Fibroblast of lung (primary cell): ENCODE measurements at regions not wholly inside any gene's neighbourhood (a gene's known extent, or its start where the extent isn't known, plus 50 kb on each side); places are given as distances from the start of the nearest gene placed in this dataset.

Experiments used
- DNase-seq, 2 donors: peaks; one replicate each; pipeline versions ENCODE4 v3.0.0 to v3.0.0-alpha.2; 2010; ENCODE audit warnings: low read depth in 2 of 2
- H2AFZ ChIP-seq: 2 replicates; pipeline ENCODE4 v1.5.1; 2012; ENCODE audit warnings: low read length, control low read depth, inconsistent platforms
- H3K27ac ChIP-seq: 2 replicates; pipeline ENCODE4 v1.5.1; 2011; ENCODE audit warnings: low read length, control low read depth; ENCODE audit not compliant: insufficient read depth
- H3K27me3 ChIP-seq: 2 replicates; pipeline ENCODE4 v1.5.1; 2011; ENCODE audit warnings: mild to moderate bottlenecking, low read length; ENCODE audit not compliant: control insufficient read depth, insufficient read depth
- H3K36me3 ChIP-seq: 2 replicates; pipeline ENCODE4 v1.5.1; 2011; ENCODE audit warnings: low read length; ENCODE audit not compliant: control insufficient read depth, insufficient read depth
- H3K4me1 ChIP-seq: 2 replicates; pipeline ENCODE4 v1.5.1; 2011; ENCODE audit warnings: low read length; ENCODE audit not compliant: control insufficient read depth, insufficient read depth; ENCODE audit errors: extremely low read depth
- H3K4me2 ChIP-seq: 2 replicates; pipeline ENCODE4 v1.5.1; 2011; ENCODE audit warnings: low read length, control low read depth; ENCODE audit not compliant: insufficient read depth; ENCODE audit errors: extremely low read depth
- H3K4me3 ChIP-seq, 4 experiments: fragments of 200-600 bp in 1 of 4; sonication (generic) in 1 of 4; replicated peaks in 1 of 4; 2 replicates each; pipeline ENCODE4 v1.5.1; 2011 to 2016; ENCODE audit warnings: low read length in 4 of 4, low read depth in 3 of 4, mild to moderate bottlenecking in 3 of 4, control low read depth in 2 of 4, inconsistent platforms in 1 of 4, mixed read lengths in 1 of 4; ENCODE audit not compliant: insufficient read depth in 1 of 4; ENCODE audit errors: control extremely low read depth in 1 of 4
- H3K79me2 ChIP-seq: 2 replicates; pipeline ENCODE4 v1.5.1; 2012; ENCODE audit warnings: mild to moderate bottlenecking, low read length, inconsistent platforms; ENCODE audit not compliant: control insufficient read depth, insufficient read depth
- H3K9ac ChIP-seq: 2 replicates; pipeline ENCODE4 v1.5.1; 2011; ENCODE audit warnings: mild to moderate bottlenecking, low read length, control low read depth; ENCODE audit not compliant: insufficient read depth
- H3K9me3 ChIP-seq: 2 replicates; pipeline ENCODE4 v1.5.1; 2012; ENCODE audit warnings: low read depth, low read length; ENCODE audit not compliant: control insufficient read depth, insufficient read depth
- H4K20me1 ChIP-seq: 2 replicates; pipeline ENCODE4 v1.5.1; 2011; ENCODE audit warnings: low read length; ENCODE audit not compliant: control insufficient read depth, insufficient read depth; ENCODE audit errors: extremely low read depth
- EZH2 ChIP-seq: IDR thresholded peaks from 2 replicates; pipeline ENCODE4 v1.5.1; 2012; ENCODE audit warnings: low read length, control low read depth, mild to moderate bottlenecking; ENCODE audit errors: missing control alignments
- TF ChIP-seq, protein P1 (sequence below), 2 donors: IDR thresholded peaks in 1 of 2; conservative IDR thresholded peaks in 1 of 2; 1 replicate in 1 of 2; 2 replicates in 1 of 2; pipeline ENCODE4 v1.5.1; 2011 to 2012; ENCODE audit warnings: low read length in 2 of 2, control low read depth in 1 of 2, inconsistent platforms in 1 of 2, low read depth in 1 of 2, mild to moderate bottlenecking in 1 of 2

DNA sequence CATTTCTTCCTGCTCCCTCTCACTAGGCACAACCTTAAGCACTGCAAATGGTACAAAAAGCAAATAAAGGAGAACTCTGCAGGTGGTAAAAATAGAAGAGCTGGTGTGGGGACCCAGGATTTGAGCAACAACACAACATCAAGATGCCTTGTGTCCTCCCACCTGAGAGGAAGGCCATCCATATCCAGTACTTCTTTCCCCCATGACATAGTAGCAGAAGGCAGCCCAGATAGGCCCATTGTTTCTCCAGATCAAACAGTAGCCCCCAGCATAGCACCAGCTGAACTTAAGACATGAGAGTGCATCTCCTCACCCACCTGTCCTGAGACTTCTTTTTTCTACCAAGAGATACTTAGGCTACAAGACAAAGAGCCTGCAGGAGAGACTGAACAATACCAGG lies 180.5 kb downstream of the GOLGA6L6 start:
- Histone ChIP-seq H3K4me2 (no peak overlapping the region), H3K9ac (no peak overlapping the region), H3K27me3 (no peaks in the 10 kb centered on the region), H2AFZ (no peak overlapping the region), H3K4me3 (no peak overlapping the region), H3K79me2 (no peaks in the 10 kb centered on the region), H3K27ac (no peak overlapping the region), H3K4me1 (no peaks in the 10 kb centered on the region), H4K20me1 (no peaks in the 10 kb centered on the region), H3K9me3 (peaks cover 4% of the 10 kb centered on the region), H3K36me3 (no peaks in the 10 kb centered on the region)
- DNase-seq, result no peak
- no peak for TF ChIP-seq EZH2
- TF ChIP-seq, protein P1, sequence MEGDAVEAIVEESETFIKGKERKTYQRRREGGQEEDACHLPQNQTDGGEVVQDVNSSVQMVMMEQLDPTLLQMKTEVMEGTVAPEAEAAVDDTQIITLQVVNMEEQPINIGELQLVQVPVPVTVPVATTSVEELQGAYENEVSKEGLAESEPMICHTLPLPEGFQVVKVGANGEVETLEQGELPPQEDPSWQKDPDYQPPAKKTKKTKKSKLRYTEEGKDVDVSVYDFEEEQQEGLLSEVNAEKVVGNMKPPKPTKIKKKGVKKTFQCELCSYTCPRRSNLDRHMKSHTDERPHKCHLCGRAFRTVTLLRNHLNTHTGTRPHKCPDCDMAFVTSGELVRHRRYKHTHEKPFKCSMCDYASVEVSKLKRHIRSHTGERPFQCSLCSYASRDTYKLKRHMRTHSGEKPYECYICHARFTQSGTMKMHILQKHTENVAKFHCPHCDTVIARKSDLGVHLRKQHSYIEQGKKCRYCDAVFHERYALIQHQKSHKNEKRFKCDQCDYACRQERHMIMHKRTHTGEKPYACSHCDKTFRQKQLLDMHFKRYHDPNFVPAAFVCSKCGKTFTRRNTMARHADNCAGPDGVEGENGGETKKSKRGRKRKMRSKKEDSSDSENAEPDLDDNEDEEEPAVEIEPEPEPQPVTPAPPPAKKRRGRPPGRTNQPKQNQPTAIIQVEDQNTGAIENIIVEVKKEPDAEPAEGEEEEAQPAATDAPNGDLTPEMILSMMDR (conservative IDR thresholded peaks at IDR 0.05 in 1 of 2, IDR thresholded peaks at IDR 0.05 in 1 of 2; ENCODE audit: low read depth in 1 of 2, low read length in 2 of 2), result no peak

DNA sequence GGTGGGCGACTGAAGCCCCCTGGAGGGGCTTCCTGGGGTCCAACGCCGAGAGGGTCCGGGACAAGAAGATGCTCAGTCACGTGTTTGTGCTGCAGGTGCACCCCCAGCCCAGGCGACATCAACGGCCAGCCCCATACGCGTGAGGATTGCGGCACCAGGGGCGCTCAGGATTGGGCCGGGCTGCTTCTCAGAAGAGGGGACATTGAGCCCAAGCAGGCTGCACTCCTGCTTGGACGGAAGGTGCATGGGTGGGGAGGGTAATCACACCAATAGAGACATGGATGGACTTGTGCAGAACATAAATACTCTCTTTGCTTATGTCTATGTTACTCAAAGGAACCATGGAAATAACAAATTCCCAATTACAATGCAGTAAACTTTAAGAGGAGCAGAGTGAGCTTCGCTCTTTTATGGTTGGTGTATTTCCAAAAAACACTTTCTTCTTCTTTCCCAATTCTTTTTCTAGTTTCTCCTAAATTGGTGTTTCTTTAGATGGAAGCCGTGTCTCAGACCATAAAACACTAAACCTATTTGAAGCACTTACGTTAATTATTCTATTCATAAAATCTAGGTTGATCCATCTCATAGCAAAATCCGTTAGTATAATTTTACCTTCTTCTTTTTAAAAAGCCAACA lies 182.7 kb downstream of the GOLGA6L6 start:
- no peak overlapping the region for H3K4me2 ChIP-seq
- H3K4me1 ChIP-seq, result no peaks in the 10 kb centered on the region
- no peak overlapping the region for H3K4me3 ChIP-seq
- no peak overlapping the region for H3K27ac ChIP-seq
- H2AFZ ChIP-seq, result no peak overlapping the region
- DNase-seq, result no peak
- H3K79me2 ChIP-seq, result no peaks in the 10 kb centered on the region
- H3K9me3 ChIP-seq, result peaks cover 7% of the 10 kb centered on the region
- no peaks in the 10 kb centered on the region for H3K36me3 ChIP-seq
- no peak overlapping the region for H3K9ac ChIP-seq
- no peaks in the 10 kb centered on the region for H3K27me3 ChIP-seq
- TF ChIP-seq, protein P1 (conservative IDR thresholded peaks at IDR 0.05 in 1 of 2, IDR thresholded peaks at IDR 0.05 in 1 of 2; ENCODE audit: low read depth in 1 of 2, low read length in 2 of 2), result no peak
- TF ChIP-seq EZH2, result no peak
- H4K20me1 ChIP-seq, result no peaks in the 10 kb centered on the region

DNA sequence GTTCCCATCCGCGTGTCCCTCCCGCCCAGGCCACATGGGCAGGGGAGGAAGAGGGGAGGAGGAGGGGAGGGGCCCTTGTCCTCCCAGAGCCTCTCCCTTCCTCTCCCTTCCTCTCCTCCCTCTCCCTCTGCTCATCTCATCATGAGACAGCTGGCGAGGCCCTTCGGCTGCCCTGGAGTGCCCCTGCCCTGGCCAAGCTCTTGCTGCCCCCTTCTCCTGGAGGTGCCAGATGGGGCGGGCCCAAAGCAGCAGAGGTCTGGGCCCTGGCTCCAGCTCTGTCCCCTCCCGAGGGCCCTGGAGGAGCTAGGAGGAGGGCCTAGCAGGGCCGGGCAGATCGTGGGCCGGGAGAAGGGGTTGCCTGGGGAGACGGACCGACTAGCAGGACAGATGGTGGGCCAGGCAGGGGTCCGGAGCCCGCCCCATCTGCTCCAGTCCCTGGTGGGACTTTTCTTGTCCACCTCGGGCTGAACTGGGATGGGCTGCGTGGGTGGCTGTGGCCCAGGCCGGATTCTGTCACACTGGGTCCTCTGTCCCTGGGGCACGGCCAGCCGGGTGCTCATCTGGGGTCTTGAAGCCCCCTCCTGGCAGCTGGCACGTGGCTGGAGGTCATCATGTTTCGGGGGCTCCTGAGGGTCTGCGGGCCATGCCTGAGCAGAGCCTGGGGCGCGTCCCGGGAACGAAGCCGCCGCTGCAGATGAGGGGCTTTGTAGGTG lies 183.4 kb downstream of the GOLGA6L6 start:
- Histone ChIP-seq H4K20me1 (no peaks in the 10 kb centered on the region), H3K27me3 (no peaks in the 10 kb centered on the region), H3K27ac (no peak overlapping the region), H3K79me2 (no peaks in the 10 kb centered on the region), H3K4me1 (no peaks in the 10 kb centered on the region), H3K9ac (no peak overlapping the region), H3K9me3 (peaks cover 9% of the 10 kb centered on the region), H3K4me2 (no peak overlapping the region), H3K36me3 (no peaks in the 10 kb centered on the region), H3K4me3 (no peak overlapping the region), H2AFZ (no peak overlapping the region)
- TF ChIP-seq, protein P1 (conservative IDR thresholded peaks at IDR 0.05 in 1 of 2, IDR thresholded peaks at IDR 0.05 in 1 of 2; ENCODE audit: low read depth in 1 of 2, low read length in 2 of 2), result no peak
- no peak for DNase-seq
